Mesothelial cell of epicardium (in vitro differentiated cells): ENCODE measurements at regions not wholly inside any gene's neighbourhood (a gene's known extent, or its start where the extent isn't known, plus 50 kb on each side); places are given as distances from the start of the nearest gene placed in this dataset.

Experiments
- DNase-seq, 2 experiments: peaks; one replicate each; pipeline ENCODE4 v3.0.0; 2021; ENCODE audit warnings: low spot score in 2 of 2; ENCODE audit not compliant: unreplicated experiment in 2 of 2
- H3K27ac Mint-ChIP-seq: 2 replicates; pipeline ENCODE4 v1.8.0; 2021; ENCODE audit warnings: mixed read lengths
- H3K27me3 Mint-ChIP-seq: 2 replicates; pipeline ENCODE4 v1.8.0; 2021; ENCODE audit warnings: low read depth, mixed read lengths
- H3K36me3 Mint-ChIP-seq: 2 replicates; pipeline ENCODE4 v1.8.0; 2021; ENCODE audit warnings: mixed read lengths
- H3K4me1 Mint-ChIP-seq: 2 replicates; pipeline ENCODE4 v1.8.0; 2021; ENCODE audit warnings: mixed read lengths
- H3K4me3 Mint-ChIP-seq: 2 replicates; pipeline ENCODE4 v1.8.0; 2021; ENCODE audit warnings: mild to moderate bottlenecking, moderate library complexity, mixed read lengths
- H3K9me3 Mint-ChIP-seq: 2 replicates; pipeline ENCODE4 v1.8.0; 2021; ENCODE audit warnings: mixed read lengths
- TF ChIP-seq, protein P1 (sequence below): fragments of 200-600 bp; sonication (generic); IDR thresholded peaks from one replicate; pipeline ENCODE4 v1.5.0; 2021; ENCODE audit warnings: antibody characterized with exemption; ENCODE audit not compliant: unreplicated experiment

DNA sequence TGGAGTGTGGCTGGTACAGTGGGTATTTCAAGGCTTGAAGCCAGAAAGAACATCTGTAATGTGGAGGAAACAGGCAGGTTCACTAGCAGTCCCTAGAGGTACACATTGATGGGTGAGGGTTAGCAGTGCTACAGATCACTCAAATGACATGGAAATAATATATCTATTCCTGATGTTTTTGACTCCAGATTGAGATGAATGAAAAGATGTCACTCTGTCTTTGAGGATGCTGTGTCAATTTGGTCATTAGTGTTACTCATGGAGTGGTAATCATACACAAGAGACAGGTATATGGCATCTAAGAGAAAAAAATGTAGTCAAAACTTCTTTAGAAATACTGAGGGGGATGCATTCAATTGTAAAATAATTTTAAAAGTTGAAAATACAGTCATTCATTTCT, 135.1 kb downstream of the ZIC1 start:
- DNase-seq, result no peak
- Mint-ChIP-seq H3K9me3 (peaks cover 33% of the 10 kb centered on the region), H3K27me3 (peaks cover 2% of the 10 kb centered on the region), H3K27ac (no peak overlapping the region), H3K4me3 (no peak overlapping the region), H3K4me1 (no peaks in the 10 kb centered on the region), H3K36me3 (peaks cover 1% of the 10 kb centered on the region)
- TF ChIP-seq, protein P1, sequence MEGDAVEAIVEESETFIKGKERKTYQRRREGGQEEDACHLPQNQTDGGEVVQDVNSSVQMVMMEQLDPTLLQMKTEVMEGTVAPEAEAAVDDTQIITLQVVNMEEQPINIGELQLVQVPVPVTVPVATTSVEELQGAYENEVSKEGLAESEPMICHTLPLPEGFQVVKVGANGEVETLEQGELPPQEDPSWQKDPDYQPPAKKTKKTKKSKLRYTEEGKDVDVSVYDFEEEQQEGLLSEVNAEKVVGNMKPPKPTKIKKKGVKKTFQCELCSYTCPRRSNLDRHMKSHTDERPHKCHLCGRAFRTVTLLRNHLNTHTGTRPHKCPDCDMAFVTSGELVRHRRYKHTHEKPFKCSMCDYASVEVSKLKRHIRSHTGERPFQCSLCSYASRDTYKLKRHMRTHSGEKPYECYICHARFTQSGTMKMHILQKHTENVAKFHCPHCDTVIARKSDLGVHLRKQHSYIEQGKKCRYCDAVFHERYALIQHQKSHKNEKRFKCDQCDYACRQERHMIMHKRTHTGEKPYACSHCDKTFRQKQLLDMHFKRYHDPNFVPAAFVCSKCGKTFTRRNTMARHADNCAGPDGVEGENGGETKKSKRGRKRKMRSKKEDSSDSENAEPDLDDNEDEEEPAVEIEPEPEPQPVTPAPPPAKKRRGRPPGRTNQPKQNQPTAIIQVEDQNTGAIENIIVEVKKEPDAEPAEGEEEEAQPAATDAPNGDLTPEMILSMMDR, result no peak

DNA sequence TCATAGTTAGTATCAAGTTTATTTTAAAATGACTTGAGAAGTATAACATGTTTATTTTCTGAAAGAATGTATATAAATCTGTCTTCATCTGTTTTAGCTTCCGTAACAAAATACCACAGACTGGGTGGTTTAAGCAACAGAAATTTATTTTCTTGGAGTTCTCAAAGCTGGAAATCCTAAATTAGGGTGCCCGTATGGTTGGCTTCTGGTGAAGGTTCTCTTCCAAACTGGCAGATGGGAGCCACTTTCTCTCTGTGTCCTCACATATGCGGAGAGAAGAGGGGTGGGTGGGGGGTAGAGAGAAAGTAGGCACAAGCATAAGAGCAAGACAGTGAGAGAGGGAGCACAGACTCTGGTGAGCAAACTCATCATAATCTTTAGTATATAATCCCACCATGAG, 142.3 kb downstream of the ZIC1 start:
- no peak overlapping the region for H3K27ac Mint-ChIP-seq
- no peak overlapping the region for H3K4me3 Mint-ChIP-seq
- DNase-seq, result no peak
- no peaks in the 10 kb centered on the region for H3K27me3 Mint-ChIP-seq
- TF ChIP-seq, protein P1, result no peak
- peaks cover 12% of the 10 kb centered on the region for H3K9me3 Mint-ChIP-seq
- H3K36me3 Mint-ChIP-seq, result no peaks in the 10 kb centered on the region
- peaks cover 17% of the 10 kb centered on the region for H3K4me1 Mint-ChIP-seq

DNA sequence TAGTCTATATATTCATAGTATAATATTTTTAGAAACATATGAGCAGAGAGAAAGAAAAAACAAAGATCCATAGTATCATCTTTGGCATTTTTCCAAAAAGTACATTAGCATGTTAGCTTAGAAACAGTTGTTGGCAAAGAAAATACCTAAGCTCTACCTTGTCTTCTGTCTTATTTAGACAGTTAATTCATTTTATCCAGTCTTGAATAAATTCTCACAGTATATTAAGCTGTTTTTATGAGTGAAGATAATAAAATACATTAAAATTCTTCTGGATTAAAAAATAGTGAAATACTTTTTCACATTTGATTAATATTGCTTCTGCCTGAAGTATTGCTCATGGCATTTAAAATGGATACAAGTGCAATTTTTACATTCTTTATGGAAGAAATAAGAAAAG, 145.2 kb downstream of the ZIC1 start:
- peak overlapping the region; percentile 21 for H3K27ac Mint-ChIP-seq

DNA sequence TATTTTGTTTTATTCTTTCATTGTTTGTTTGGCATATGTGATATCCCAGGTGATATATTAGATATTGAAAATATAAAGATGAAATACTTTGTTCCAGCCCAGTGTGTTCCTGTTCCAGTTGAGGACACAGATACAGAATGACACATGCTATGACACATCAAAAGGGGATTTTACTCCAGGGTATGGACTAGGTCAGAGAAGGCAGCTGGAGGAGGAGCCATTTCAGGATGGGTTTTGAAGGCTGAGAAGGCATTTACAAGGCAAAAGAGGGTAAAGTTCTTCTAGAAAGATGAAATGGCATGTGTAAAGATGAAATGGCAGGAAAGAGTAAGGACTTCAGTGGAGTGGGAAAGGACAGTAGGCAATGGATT, 163.8 kb downstream of the ZIC1 start:
- Mint-ChIP-seq H3K27ac (no peak overlapping the region), H3K4me1 (no peaks in the 10 kb centered on the region), H3K9me3 (peaks cover 6% of the 10 kb centered on the region), H3K27me3 (peaks cover 15% of the 10 kb centered on the region), H3K4me3 (no peak overlapping the region), H3K36me3 (no peaks in the 10 kb centered on the region)
- DNase-seq, result no peak
- TF ChIP-seq, protein P1, result no peak

More for the DNA sequence above, 145.2 kb downstream of the ZIC1 start:
- TF ChIP-seq, protein P1, result no peak
- Mint-ChIP-seq H3K4me1 (peaks cover 17% of the 10 kb centered on the region), H3K36me3 (no peaks in the 10 kb centered on the region), H3K9me3 (peaks cover 4% of the 10 kb centered on the region), H3K4me3 (no peak overlapping the region), H3K27me3 (no peaks in the 10 kb centered on the region)
- no peak for DNase-seq

DNA sequence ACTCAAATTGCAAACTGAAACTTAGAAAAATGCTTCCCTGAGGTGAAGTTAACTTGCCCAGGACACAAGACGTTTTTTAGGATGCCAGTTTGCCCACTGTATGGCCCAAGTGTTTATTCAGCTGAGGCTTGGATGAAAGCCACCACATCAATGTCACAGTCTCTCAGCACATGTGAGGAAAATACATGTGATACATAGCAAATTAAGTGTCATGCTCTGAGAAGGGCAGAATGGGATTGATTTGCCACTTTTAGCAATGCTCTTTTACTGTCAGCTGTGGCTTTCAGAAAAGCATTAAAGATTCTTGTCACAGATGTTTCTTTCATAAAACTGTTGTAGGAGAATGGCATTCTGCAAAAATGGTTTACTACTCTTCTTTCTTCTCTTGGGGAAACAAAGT, 165.5 kb downstream of the ZIC1 start:
- H3K36me3 Mint-ChIP-seq, result no peaks in the 10 kb centered on the region
- DNase-seq, result no peak

More for the DNA sequence above, 165.5 kb downstream of the ZIC1 start:
- Mint-ChIP-seq H3K27ac (no peak overlapping the region), H3K27me3 (peaks cover 20% of the 10 kb centered on the region), H3K9me3 (peaks cover 3% of the 10 kb centered on the region), H3K4me1 (no peaks in the 10 kb centered on the region), H3K4me3 (no peak overlapping the region)
- TF ChIP-seq, protein P1, result no peak
